Activated CD4-positive, alpha-beta T cell treated with anti-CD3 and anti-CD28 coated beads, Interleukin-2, amount 50 U/mL, for 48 hours (primary cell): ENCODE measurements at regions not wholly inside any gene's neighbourhood (a gene's known extent, or its start where the extent isn't known, plus 50 kb on each side); places are given as distances from the start of the nearest gene placed in this dataset.
"Not testable (repeated sequence)": the region's sequence is repeated elsewhere in the genome, so short reads cannot be mapped to it uniquely, and the experiment has no call there.

ENCODE experiments used
- DNase-seq, 2 experiments: peaks; one replicate each; pipeline ENCODE4 v3.0.0-alpha.2; 2020

GRCh38 chrX:138026211-138026610 lies 460.3 kb downstream of the ZIC3 start:
- no peak for DNase-seq

- DNase-seq: no peak
These were observed 465.8 kb downstream of the ZIC3 start for GRCh38 chrX:138031715-138032114.

GRCh38 chrX:138034136-138034535 lies 468.2 kb downstream of the ZIC3 start:
- DNase-seq: no peak

GRCh38 chrX:138037548-138037947 lies 471.6 kb downstream of the ZIC3 start:
- no peak for DNase-seq

GRCh38 chrX:138057883-138058282 lies 492.0 kb downstream of the ZIC3 start:
- no peak for DNase-seq

GRCh38 chrX:138058931-138059330 lies 493.0 kb downstream of the ZIC3 start:
- no peak for DNase-seq

DNA sequence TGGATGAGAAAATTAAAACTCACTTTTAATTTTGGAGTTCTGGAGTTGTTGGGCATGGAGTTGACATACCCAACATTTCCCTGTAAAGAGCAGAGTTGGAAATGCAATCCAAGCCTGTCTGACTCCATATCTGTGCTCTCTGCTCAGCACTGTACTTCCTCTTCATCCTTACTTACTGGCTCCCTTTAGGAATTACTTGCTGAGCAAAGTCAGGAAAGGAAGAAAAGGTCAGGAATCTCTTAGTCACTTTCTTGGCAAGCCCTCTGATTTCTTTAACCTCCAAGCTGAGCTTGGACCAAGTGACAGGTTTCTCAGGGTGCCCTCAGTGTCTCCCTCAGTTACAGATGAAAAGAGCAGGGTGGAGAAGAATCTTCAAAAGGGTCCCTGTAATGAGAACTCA lies 501.5 kb downstream of the ZIC3 start:
- DNase-seq: no peak

DNA sequence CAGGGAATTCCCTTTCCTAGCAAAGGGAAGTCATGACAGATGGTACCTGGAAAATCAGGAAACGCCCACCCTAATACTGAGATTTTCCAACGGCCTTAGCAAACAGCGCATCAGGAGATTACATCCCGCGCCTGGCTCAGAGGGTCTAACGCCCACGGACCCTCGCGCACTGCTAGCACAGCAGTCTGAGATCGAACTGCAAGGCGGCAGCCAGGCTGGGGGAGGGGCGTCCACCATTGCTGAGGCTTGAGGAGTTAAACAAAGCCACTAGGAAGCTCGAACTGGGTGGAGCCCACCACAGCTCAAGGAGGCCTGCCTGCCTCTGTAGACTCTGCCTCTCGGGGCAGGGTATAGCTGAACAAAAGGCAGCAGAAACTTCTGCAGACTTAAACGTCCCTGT lies 507.7 kb downstream of the ZIC3 start:
- DNase-seq: no peak

GRCh38 chrX:138082251-138082650 lies 516.3 kb downstream of the ZIC3 start:
- DNase-seq: no peak

DNA sequence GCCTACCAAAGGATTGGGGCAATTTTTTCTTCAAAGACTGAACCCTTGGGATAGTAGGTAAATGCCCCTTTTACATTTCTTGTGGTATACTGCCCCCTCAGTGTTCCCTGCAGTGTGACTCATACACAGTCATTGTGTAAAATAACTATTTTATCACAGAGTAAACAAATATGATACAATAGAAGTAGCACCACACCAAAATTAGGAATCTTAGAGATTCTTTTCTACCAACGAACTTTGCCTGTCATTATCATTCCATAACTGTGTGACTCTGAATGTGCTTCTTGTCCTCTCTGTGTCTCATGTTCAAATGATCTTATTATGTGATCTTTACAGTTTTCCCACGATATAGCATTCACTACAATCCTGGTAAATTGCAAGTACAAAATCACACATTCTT lies 517.0 kb downstream of the ZIC3 start:
- DNase-seq: no peak

- not testable (repeated sequence) for DNase-seq
These were observed 545.0 kb downstream of the ZIC3 start for GRCh38 chrX:138110910-138111309.

- no peak for DNase-seq
These were observed 561.4 kb downstream of the ZIC3 start for GRCh38 chrX:138127314-138127713.

GRCh38 chrX:138128027-138128671 lies 562.2 kb downstream of the ZIC3 start:
- DNase-seq: no peak

DNA sequence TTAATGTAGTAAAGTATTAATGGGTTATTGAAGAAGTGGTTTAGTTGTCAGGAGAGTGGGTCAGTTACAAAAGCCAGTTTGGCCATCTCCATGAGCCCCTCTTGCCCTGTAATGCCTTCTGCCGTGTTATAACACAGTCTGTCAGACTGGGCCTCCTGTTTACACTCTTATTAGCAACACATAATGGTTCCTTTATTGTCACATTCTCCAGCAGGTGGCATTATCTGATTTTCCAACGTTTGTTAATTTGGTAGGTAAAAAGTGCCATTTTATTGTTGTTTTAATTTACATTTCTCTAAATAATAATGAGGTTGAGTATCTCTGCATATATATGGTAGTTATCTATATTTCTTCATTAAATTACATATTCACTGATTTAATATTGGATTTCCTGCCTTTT lies 560.8 kb downstream of the FGF13 start:
- no peak for DNase-seq

GRCh38 chrX:138157850-138158249 lies 553.7 kb downstream of the FGF13 start:
- no peak for DNase-seq

- DNase-seq: peak in 1 of 2 experiments; percentile 2
These were observed 519.5 kb downstream of the FGF13 start for GRCh38 chrX:138191998-138192397.

- no peak for DNase-seq
These were observed 481.8 kb downstream of the FGF13 start for GRCh38 chrX:138229718-138230117.

DNA sequence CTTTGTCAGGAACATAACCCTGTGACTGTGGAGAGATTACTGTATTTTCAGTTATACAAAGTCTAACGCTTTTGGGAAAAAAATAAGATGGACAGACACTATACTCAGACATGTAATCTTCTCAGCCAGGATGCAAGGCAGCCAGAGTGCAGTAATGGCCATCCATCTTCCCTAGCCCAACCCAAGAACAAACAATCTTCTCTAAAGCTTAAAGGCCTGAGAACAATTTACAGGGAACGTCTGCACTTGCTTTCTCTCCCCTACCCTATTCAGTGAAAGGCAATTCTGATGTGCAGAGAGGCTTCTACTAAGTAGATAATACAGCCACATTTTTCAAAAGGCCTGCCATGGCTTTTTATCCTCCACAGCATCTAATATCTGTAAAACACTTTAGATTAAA lies 471.3 kb downstream of the FGF13 start:
- no peak for DNase-seq

DNA sequence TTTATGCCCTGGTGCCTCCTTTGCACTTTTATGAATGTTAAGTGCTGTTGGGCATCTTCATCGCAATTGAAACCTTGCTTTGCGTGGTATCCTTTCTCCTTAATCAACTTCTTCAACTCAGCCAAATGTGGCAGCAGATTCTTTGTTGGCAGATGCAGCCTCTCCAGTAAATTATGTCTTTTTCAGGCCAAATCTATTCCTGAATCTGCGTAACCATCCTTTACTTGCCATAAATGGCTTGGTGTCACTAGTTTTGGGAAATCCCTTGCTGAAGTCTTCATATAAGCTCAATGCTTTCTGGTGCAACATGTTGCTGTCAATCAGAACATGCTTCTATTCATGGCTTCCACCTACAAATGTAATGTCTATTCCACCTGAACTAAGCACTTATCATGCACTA lies 457.5 kb downstream of the FGF13 start:
- DNase-seq: no peak

- no peak for DNase-seq
These were observed 456.1 kb downstream of the FGF13 start for GRCh38 chrX:138255373-138255772.

- DNase-seq: not testable (repeated sequence)
These were observed 447.4 kb downstream of the FGF13 start for GRCh38 chrX:138264095-138264494.

DNA sequence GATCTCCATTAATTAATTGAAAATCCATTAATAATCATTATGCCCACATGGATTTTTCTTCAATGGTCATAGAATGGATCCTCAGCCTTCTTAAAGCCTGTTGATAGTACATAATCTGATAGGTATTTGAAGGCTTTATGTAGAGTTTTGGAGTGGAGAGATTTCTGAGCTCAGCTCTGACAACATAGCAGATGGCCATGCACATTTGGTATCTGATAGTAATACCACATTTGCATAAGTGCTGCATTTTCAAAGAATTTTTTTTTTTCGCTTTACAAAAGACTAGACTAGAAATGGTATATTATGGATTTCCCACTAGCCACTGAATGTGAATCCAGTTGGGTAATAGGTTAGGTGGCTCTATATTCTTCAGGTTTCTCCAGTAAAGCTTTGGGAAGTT lies 440.6 kb downstream of the FGF13 start:
- no peak for DNase-seq

DNA sequence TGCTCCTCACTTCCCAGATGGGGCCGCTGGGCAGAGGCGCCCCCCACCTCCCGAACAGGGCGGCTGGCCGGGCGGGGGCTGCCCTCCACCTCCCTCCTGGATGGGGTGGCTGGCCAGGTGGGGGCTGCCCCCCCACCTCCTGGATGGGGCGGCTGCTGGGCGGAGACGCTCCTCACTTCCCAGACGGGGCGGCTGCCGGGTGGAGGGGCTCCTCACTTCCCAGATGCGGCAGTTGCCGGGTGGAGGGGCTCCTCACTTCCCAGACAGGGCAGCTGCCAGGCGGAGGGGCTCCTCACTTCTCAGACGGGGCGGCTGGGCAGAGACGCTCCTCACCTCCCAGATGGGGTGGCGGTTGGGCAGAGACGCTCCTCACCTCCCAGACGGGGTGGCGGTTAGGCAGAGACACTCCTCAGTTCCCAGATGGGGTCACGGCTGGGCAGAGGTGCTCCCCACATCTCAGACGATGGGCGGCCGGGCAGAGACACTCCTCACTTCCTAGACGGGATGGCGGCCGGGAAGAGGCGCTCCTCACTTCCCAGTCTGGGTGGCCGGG lies 428.8 kb downstream of the FGF13 start:
- DNase-seq: not testable (repeated sequence)

DNA sequence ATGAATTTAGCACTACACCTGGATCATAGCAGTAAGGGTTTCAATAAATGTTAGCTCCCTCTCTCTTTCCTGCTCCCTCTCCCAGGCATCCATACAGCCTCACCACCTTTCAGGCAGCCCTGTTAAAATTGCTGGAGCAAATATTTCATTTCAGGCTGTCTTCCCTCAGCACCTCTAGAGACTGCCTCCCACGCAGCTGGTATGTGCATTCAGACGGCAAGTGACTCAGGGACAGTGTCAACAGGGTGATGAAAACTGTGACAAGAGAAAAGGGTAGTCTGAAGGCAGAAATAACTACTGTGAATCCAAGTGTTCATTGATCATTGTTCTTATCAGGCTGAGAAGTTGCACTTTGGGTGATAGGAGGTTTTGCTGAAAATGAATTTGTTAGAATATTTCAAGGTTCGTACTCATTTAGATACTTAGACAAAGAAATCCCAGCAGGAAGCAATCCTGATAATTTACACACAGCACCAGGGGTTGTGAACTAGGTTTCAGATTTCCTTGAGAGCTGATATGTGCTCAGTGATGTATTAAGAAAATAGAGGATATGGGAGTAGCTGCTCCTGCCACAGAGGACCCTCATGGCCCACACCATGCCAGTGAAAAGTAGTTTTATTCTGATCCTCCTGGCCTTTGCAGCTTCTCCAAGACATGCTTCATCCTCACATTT lies 424.2 kb downstream of the FGF13 start:
- no peak for DNase-seq

DNA sequence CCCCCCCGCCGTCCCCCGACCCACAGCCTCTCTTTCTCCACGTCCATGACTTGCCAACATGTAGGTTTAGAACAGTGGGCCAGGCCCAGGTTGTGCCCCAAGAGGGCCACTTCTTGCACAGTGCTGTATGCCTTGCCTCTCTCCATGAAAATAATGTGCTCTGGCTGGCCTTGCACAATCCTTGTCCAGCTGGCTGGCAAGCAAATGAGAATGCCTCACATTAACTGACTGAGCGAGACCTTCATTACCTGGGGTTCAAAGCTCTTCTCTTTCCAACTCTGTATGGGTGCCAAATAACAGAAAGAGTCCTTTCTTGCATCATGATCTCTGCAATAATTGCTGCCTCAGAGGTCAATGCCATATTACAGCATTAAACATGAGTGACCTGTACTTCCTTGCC lies 416.6 kb downstream of the FGF13 start:
- no peak for DNase-seq
